Endothelial cell of umbilical vein (primary cell): ENCODE measurements at regions not wholly inside any gene's neighbourhood (a gene's known extent, or its start where the extent isn't known, plus 50 kb on each side); places are given as distances from the start of the nearest gene placed in this dataset.

Experiments
- BruUV-seq: library from RNA; stranded (reverse); fragments of 400-500 nt; replicated peaks from 2 replicates; lab custom pipeline; 2021; lab: Mats Ljungman, UMichigan
- CTCF ChIA-PET: fragments of 300-600, 350-600 bp; sonication (Branson Sonifier 250); formaldehyde crosslinking; loops from one replicate; lab custom pipeline; 2021; ENCODE audit warnings: antibody characterized with exemption, inconsistent platforms; lab: Charles Lee
- POLR2A ChIA-PET: fragments of 300-600, 350-600 bp; sonication (Branson Sonifier 250); formaldehyde crosslinking; loops from one replicate; lab custom pipeline; 2021; ENCODE audit warnings: antibody characterized with exemption, inconsistent platforms; lab: Charles Lee
- DNase-seq: peaks from one replicate; pipeline ENCODE4 v3.0.0-alpha.2; 2011; ENCODE audit warnings: low read depth, low spot score
- FAIRE-seq: peaks from 2 replicates; lab custom pipeline; 2011; peaks lifted over from hg19 to GRCh38; lab: Jason Lieb, UNC
- H2AFZ ChIP-seq: 2 replicates; pipeline ENCODE4 v1.6.0; 2012; ENCODE audit warnings: low read depth, low read length, control low read depth, inconsistent platforms
- H3K27ac ChIP-seq: 2 replicates; pipeline ENCODE4 v1.5.1; 2011; ENCODE audit warnings: low read depth, mild to moderate bottlenecking, control low read depth, low read length, moderate library complexity; ENCODE audit not compliant: insufficient read depth
- H3K27me3 ChIP-seq, 2 experiments: 2 replicates each; pipeline versions ENCODE4 v1.6.0 to v1.6.1; 2011; ENCODE audit warnings: low read length in 2 of 2, mixed read lengths in 1 of 2; ENCODE audit not compliant: control insufficient read depth in 2 of 2, insufficient read depth in 2 of 2
- H3K36me3 ChIP-seq, 2 experiments: 2 replicates in 1 of 2; 3 replicates in 1 of 2; pipeline ENCODE4 v1.5.1; 2011; ENCODE audit warnings: low read length in 2 of 2, mild to moderate bottlenecking in 1 of 2, moderate library complexity in 1 of 2; ENCODE audit not compliant: control insufficient read depth in 2 of 2, insufficient read depth in 2 of 2; ENCODE audit errors: extremely low read depth in 1 of 2
- H3K4me1 ChIP-seq: 3 replicates; pipeline ENCODE4 v1.5.1; 2011; ENCODE audit warnings: mild to moderate bottlenecking, low read length; ENCODE audit not compliant: control insufficient read depth, insufficient read depth; ENCODE audit errors: extremely low read depth
- H3K4me2 ChIP-seq: 2 replicates; pipeline ENCODE4 v1.6.1; 2011; ENCODE audit warnings: low read length, control low read depth, mixed read lengths; ENCODE audit not compliant: insufficient read depth
- H3K4me3 ChIP-seq, 3 experiments: fragments of 200-600 bp in 1 of 3; sonication (generic), shearing (Covaris generic) in 1 of 3; replicated peaks in 1 of 3; 2 replicates each; pipeline ENCODE4 v1.5.1; 2011 to 2016; ENCODE audit warnings: control low read depth in 3 of 3, low read length in 3 of 3, mild to moderate bottlenecking in 2 of 3, inconsistent platforms in 1 of 3, low read depth in 1 of 3, moderate library complexity in 1 of 3; ENCODE audit not compliant: insufficient read depth in 1 of 3
- H3K79me2 ChIP-seq: 2 replicates; pipeline ENCODE4 v1.6.0; 2012; ENCODE audit warnings: low read length, inconsistent platforms; ENCODE audit not compliant: control insufficient read depth, insufficient read depth
- H3K9ac ChIP-seq: replicated peaks from 2 replicates; pipeline ENCODE3; 2011; ENCODE audit warnings: low read length, control low read depth; ENCODE audit not compliant: insufficient read depth; ENCODE audit errors: extremely low read depth
- H3K9me1 ChIP-seq: replicated peaks from 3 replicates; pipeline ENCODE4 v1.6.0; 2011; ENCODE audit warnings: mild to moderate bottlenecking, low read length; ENCODE audit not compliant: control insufficient read depth, insufficient read depth; ENCODE audit errors: extremely low read depth
- H3K9me3 ChIP-seq: replicated peaks from 2 replicates; pipeline ENCODE4 v1.5.1; 2012; ENCODE audit warnings: low read length, inconsistent platforms; ENCODE audit not compliant: control insufficient read depth, insufficient read depth
- H4K20me1 ChIP-seq: replicated peaks from 2 replicates; pipeline ENCODE3; 2011; ENCODE audit warnings: mild to moderate bottlenecking, low read length; ENCODE audit not compliant: control insufficient read depth, insufficient read depth; ENCODE audit errors: extremely low read depth
- CTCF ChIP-seq, 2 donors: IDR thresholded peaks; 1 replicate in 1 of 2; 2 replicates in 1 of 2; pipeline ENCODE4 v1.5.1; 2011; ENCODE audit warnings: low read length in 2 of 2, mild to moderate bottlenecking in 2 of 2, moderate library complexity in 2 of 2, control low read depth in 1 of 2, inconsistent platforms in 1 of 2, low read depth in 1 of 2; ENCODE audit not compliant: insufficient read depth in 1 of 2; ENCODE audit errors: extremely low read depth in 1 of 2
- EZH2 ChIP-seq: IDR thresholded peaks from 2 replicates; pipeline ENCODE4 v1.6.1; 2012; ENCODE audit warnings: borderline replicate concordance, low read depth, mild to moderate bottlenecking, moderate library complexity, low read length, inconsistent platforms; ENCODE audit not compliant: severe bottlenecking
- FOS ChIP-seq: IDR thresholded peaks from 2 replicates; pipeline ENCODE4 v1.6.1; 2011; ENCODE audit warnings: mild to moderate bottlenecking, low read length, moderate library complexity, borderline replicate concordance; ENCODE audit not compliant: insufficient read depth
- GATA2 ChIP-seq: IDR thresholded peaks from 2 replicates; pipeline ENCODE4 v1.7.0; 2011; ENCODE audit warnings: low read depth, mild to moderate bottlenecking, moderate library complexity, mixed read lengths, low read length; ENCODE audit not compliant: insufficient read length, insufficient read depth
- JUN ChIP-seq: IDR thresholded peaks from 2 replicates; pipeline ENCODE4 v1.6.1; 2011; ENCODE audit warnings: borderline replicate concordance, low read depth; ENCODE audit not compliant: insufficient read length, insufficient read depth
- MAX ChIP-seq: IDR thresholded peaks from 2 replicates; pipeline ENCODE4 v1.6.1; 2011; ENCODE audit not compliant: insufficient read depth, insufficient read length
- MYC ChIP-seq: IDR thresholded peaks from one replicate; pipeline ENCODE4 v1.6.1; 2011; ENCODE audit warnings: mild to moderate bottlenecking, low read depth, low read length
- POLR2A ChIP-seq: IDR thresholded peaks from 2 replicates; pipeline ENCODE4 v1.6.1; 2012; ENCODE audit warnings: low read depth, mild to moderate bottlenecking, control low read depth, low read length
- POLR2AphosphoS5 ChIP-seq: IDR thresholded peaks from 2 replicates; pipeline ENCODE4 v1.6.1; 2012; ENCODE audit warnings: low read depth, mild to moderate bottlenecking, control low read depth, low read length, moderate library complexity; ENCODE audit not compliant: insufficient read depth
- dilution Hi-C: fragments of 300-500 bp; cut with MboI; formaldehyde crosslinking; loops from one replicate; pipeline ENCODE4 v1.15.0; 2019; ENCODE audit warnings: low sequenced_read_pairs; ENCODE audit not compliant: extremely low pct_ligation_motif_present
- intact Hi-C: fragments of 100-400 bp; cut with micrococcal nuclease; formaldehyde crosslinking; loops from one replicate; pipeline ENCODE4 v1.10.0; 2022

GRCh38 chr15:95541301-95541700, 789.2 kb upstream of the NR2F2 start:
- no peaks in the 10 kb centered on the region for H3K9me1 ChIP-seq
- ChIA-PET CTCF (no interaction called here), POLR2A (no interaction called here)
- no peaks in the 10 kb centered on the region for H4K20me1 ChIP-seq
- H3K4me1 ChIP-seq: no peaks in the 10 kb centered on the region
- dilution Hi-C loops (no loop called here), intact Hi-C loops (no loop called here)
- H3K9me3 ChIP-seq: no peaks in the 10 kb centered on the region
- H3K27ac ChIP-seq: no peak overlapping the region
- no peak for FAIRE-seq
- no peak for DNase-seq
- H3K4me3 ChIP-seq: no peak overlapping the region
- H3K36me3 ChIP-seq: no peaks in the 10 kb centered on the region
- TF ChIP-seq POLR2A: no peak
- no peak for TF ChIP-seq MYC
- TF ChIP-seq MAX: no peak
- TF ChIP-seq CTCF (IDR thresholded peaks at IDR 0.05; ENCODE audit: extremely low read depth in 1 of 2, insufficient read depth in 1 of 2, low read depth in 1 of 2, low read length in 2 of 2): no peak
- TF ChIP-seq EZH2: no peak
- no peak for TF ChIP-seq JUN
- TF ChIP-seq FOS: no peak
- no peak for TF ChIP-seq GATA2
- TF ChIP-seq POLR2AphosphoS5: no peak
- no peak overlapping the region for H2AFZ ChIP-seq
- no peaks in the 10 kb centered on the region for H3K27me3 ChIP-seq
- H3K4me2 ChIP-seq: no peak overlapping the region
- BruUV-seq: no TSS peak
- H3K79me2 ChIP-seq: no peaks in the 10 kb centered on the region
- no peak overlapping the region for H3K9ac ChIP-seq
